Kidney (tissue), 13 donors: ENCODE measurements at regions not wholly inside any gene's neighbourhood (a gene's known extent, or its start where the extent isn't known, plus 50 kb on each side); places are given as distances from the start of the nearest gene placed in this dataset.

ENCODE experiments used
- DNase-seq, 5 donors: peaks; one replicate each; pipeline ENCODE4 v3.0.0-alpha.2; 2013 to 2020
- FAIRE-seq: peaks from 2 replicates; lab custom pipeline; 2012; peaks lifted over from hg19 to GRCh38; lab: Jason Lieb, UNC
- H3K27ac ChIP-seq, 2 donors: one replicate each; pipeline ENCODE4 v1.7.0; 2013; ENCODE audit warnings: low read depth in 2 of 2, low read length in 2 of 2, inconsistent platforms in 1 of 2
- H3K27me3 ChIP-seq: one replicate; pipeline ENCODE4 v1.7.1; 2013; ENCODE audit warnings: low read length, inconsistent platforms; ENCODE audit not compliant: control insufficient read depth, insufficient read depth
- H3K36me3 ChIP-seq, 3 donors: one replicate each; pipeline versions ENCODE4 v1.7.0 to v1.7.1; 2013; ENCODE audit warnings: low read length in 3 of 3, control low read depth in 1 of 3, inconsistent platforms in 1 of 3; ENCODE audit not compliant: insufficient read depth in 3 of 3, control insufficient read depth in 2 of 3
- H3K4me1 ChIP-seq, 3 donors: one replicate each; pipeline versions ENCODE4 v1.7.0 to v1.7.1; 2013; ENCODE audit warnings: low read length in 3 of 3, inconsistent platforms in 1 of 3, low read depth in 1 of 3; ENCODE audit not compliant: control insufficient read depth in 2 of 3, insufficient read depth in 2 of 3
- H3K4me3 ChIP-seq, 3 donors: one replicate each; pipeline versions ENCODE4 v1.7.0 to v1.8.1; 2013; ENCODE audit warnings: low read length in 3 of 3, control low read depth in 1 of 3, inconsistent platforms in 1 of 3
- H3K9ac ChIP-seq, 3 donors: one replicate each; pipeline versions ENCODE4 v1.7.0 to v1.7.1; 2013; ENCODE audit warnings: low read length in 3 of 3, control low read depth in 1 of 3, inconsistent platforms in 1 of 3
- H3K9me3 ChIP-seq, 3 donors: one replicate each; pipeline versions ENCODE4 v1.7.0 to v1.7.1; 2013; ENCODE audit warnings: low read length in 3 of 3, control low read depth in 1 of 3, inconsistent platforms in 1 of 3; ENCODE audit not compliant: control insufficient read depth in 2 of 3, insufficient read depth in 1 of 3
- CTCF ChIP-seq: IDR thresholded peaks from 3 replicates; pipeline ENCODE4 v1.5.1; 2012; ENCODE audit warnings: mild to moderate bottlenecking, moderate library complexity, borderline replicate concordance; ENCODE audit not compliant: insufficient read depth; ENCODE audit errors: extremely low read depth
- intact Hi-C: fragments of 100-400 bp; cut with DNase I; formaldehyde crosslinking; loops from one replicate; pipeline ENCODE4 v1.11.1; 2022
- donor health status: control.
- donor health status: control.
- donor health status: control.
- donor health status: control.
- donor health status: control.
- donor health status: DM: yes; HTN: yes; CAD: no.
- donor health status: Normal renal cell carcinoma (clear cell type).

GRCh38 chr6:53439556-53439955, 90.8 kb upstream of the ELOVL5 start:
- Histone ChIP-seq H3K36me3 (no peaks in the 10 kb centered on the region), H3K4me1 (no peaks in the 10 kb centered on the region), H3K27me3 (no peaks in the 10 kb centered on the region), H3K9me3 (no peaks in the 10 kb centered on the region), H3K4me3 (no peak overlapping the region), H3K27ac (no peak overlapping the region), H3K9ac (no peak overlapping the region)
- FAIRE-seq: peak; percentile 88
- peak in 1 of 5 donors; percentile 43 for DNase-seq
- no peak for TF ChIP-seq CTCF
- intact Hi-C loops: no loop called here

- no peaks in the 10 kb centered on the region for H3K36me3 ChIP-seq
- no peaks in the 10 kb centered on the region for H3K27me3 ChIP-seq
- no peak overlapping the region for H3K4me3 ChIP-seq
- peak; percentile 59 for TF ChIP-seq CTCF
- H3K9ac ChIP-seq: no peak overlapping the region
- H3K4me1 ChIP-seq: no peaks in the 10 kb centered on the region
- FAIRE-seq (peak; percentile 72), DNase-seq (peak in 4 of 5 donors; percentile 20 to 66 (median 44))
- no peaks in the 10 kb centered on the region for H3K9me3 ChIP-seq
- intact Hi-C loops: no loop called here
- H3K27ac ChIP-seq: no peak overlapping the region
Measured at GRCh38 chr6:53437557-53438202, 88.9 kb upstream of the ELOVL5 start.

GRCh38 chr6:53436526-53437303, 88.0 kb upstream of the ELOVL5 start:
- no peaks in the 10 kb centered on the region for H3K27me3 ChIP-seq
- no peak for DNase-seq
- no peaks in the 10 kb centered on the region for H3K4me1 ChIP-seq
- no peaks in the 10 kb centered on the region for H3K9me3 ChIP-seq
- FAIRE-seq: no peak
- no peak overlapping the region for H3K9ac ChIP-seq
- intact Hi-C loops: no loop called here
- no peak overlapping the region for H3K4me3 ChIP-seq
- H3K36me3 ChIP-seq: no peaks in the 10 kb centered on the region
- no peak overlapping the region for H3K27ac ChIP-seq
- no peak for TF ChIP-seq CTCF
